HG02970 (cell line): ENCODE measurements at regions not wholly inside any gene's neighbourhood (a gene's known extent, or its start where the extent isn't known, plus 50 kb on each side); places are given as distances from the start of the nearest gene placed in this dataset.

Experiments used
- ATAC-seq: cut with Tn5 transposase; IDR thresholded peaks from one replicate; pipeline ENCODE4 v1.9.1; 2021; ENCODE audit warnings: mild to moderate bottlenecking, moderate library complexity, moderate number of reproducible peaks; ENCODE audit not compliant: unreplicated experiment, low FRiP score

DNA sequence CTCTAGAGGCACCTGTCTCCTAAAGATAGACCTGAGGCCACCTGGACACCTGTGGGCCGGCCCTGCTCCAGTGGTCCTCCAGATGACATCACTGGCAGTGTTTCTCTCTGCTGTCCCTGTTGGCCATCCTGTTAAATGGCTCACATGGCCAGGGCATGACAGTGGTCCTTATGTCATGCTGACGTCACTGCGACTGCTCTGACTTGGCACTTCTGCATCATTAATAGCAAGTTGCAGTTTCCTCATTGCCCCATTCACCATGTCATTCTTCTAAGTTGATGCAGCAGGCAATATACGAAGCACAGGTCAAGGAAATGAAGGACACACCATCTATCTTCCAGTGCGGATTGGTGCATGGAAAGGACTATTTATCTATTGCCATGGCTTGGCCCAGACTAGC is 1468.5 kb upstream of the TMEM132C start:
- no peak for ATAC-seq

- no peak for ATAC-seq
These were observed 1459.6 kb upstream of the TMEM132C start for GRCh38 chr12:126807312-126807865.

- ATAC-seq = no peak
These were observed 1455.6 kb upstream of the TMEM132C start for GRCh38 chr12:126811391-126811790.

DNA sequence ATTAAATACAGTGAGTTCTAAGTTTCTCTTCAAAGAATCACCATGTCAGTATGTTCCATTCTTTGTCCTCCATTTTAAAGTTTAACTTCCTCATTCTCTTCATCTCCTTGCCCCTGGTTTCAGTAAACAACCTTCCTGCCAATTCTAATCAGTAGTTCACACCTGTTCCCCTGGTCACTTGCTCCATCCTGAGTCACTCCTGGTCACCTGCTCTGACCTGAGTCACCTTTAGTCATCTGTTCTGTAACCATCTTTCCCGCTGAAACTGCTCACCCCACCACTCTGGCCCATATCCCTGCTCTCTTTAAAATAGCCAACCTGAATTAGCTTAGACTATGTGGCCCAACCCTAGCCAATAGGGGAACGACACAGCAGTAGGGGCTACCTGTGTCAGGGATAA is 1447.4 kb upstream of the TMEM132C start:
- ATAC-seq = no peak

- no peak for ATAC-seq
These were observed 1435.9 kb upstream of the TMEM132C start for GRCh38 chr12:126830778-126831680.

DNA sequence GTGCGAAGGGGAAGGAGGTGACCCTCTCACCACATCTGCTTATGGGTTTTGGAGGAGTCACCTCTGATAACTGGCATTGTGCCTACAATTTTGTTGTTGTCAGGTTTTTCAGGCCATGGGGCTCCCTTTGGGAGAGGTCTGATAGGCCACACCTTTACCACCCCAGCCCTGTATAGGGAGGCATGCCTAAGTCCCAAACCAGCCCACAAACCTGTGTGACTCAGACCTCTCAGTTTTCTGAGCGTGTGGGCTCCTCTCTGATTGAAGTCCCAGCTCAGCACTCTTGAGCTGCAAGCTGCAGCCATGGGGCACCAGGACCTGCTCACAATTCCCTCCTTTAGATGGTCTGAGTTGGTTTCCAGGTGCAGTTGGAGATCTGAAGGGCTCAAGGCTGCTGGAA is 1429.3 kb upstream of the TMEM132C start:
- no peak for ATAC-seq

GRCh38 chr12:126843915-126844669 is 1422.9 kb upstream of the TMEM132C start:
- ATAC-seq = no peak

DNA sequence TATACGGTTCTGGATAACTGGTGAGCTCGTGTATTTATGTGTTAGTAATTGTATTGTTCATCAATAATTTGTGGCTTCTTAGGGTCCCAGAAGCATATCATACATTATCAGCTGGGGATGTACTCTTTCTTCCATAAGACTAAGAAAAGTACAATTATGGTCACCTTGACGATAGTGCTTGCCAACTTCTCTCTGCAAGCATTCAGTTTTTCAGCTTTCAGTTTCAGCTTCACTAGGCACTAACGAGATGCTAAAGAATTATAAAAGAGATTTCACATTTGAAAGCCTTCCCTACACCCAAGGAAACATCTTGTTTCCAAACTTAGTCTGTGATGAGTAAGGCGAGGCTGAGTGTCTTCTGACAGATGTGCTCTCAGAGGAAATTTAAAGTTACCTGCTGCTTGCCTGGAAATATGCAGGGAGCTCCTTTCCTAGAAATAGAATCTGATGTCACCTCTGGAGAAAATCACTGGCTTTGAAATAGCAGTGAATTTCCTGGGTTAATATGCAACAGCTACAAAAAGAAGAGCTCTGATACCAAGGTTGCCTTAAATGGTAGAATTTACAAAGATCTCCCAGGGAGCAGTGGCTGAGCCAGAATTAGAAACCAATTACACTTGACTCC is 1419.9 kb upstream of the TMEM132C start:
- ATAC-seq = no peak

DNA sequence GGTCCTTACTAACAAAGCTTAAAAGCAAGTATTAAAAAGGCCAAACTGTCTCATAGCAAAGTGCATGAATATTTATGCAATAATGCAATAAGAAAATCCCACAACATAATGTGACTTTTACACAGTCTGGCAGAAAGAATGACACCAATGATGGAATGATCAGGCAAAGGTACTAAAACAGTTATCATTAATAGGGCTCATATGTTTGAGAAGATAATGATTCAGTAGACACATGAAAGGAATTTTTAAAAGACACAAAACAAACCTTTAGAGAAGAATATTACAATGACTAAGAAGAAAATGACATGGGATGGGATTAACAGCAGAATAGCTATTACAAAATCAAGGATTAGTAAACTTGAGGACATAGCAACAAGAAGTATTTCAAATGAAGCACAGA is 1411.2 kb upstream of the TMEM132C start:
- no peak for ATAC-seq

GRCh38 chr12:126856958-126857357 is 1410.0 kb upstream of the TMEM132C start:
- ATAC-seq = no peak

- no peak for ATAC-seq
These were observed 1408.4 kb upstream of the TMEM132C start for GRCh38 chr12:126858560-126858959.

DNA sequence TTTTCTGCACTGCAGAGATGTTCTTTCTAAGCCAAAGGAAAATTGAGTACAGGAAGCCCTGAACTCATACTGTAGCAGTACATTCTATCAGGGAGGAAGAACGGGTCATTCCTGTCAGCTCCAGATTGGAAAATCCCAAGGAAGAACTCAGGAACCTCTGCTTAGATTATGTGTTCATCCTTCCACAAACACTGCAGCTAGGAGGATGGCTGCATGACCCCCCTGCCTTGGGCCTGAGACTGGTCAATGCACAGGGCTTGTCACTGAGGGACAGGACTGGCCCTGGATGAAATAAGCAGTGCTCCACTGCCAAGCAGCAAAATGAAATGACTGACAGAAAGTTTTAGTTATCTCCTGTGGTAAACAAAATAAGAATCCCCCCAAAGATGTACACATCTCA is 1406.8 kb upstream of the TMEM132C start:
- no peak for ATAC-seq

DNA sequence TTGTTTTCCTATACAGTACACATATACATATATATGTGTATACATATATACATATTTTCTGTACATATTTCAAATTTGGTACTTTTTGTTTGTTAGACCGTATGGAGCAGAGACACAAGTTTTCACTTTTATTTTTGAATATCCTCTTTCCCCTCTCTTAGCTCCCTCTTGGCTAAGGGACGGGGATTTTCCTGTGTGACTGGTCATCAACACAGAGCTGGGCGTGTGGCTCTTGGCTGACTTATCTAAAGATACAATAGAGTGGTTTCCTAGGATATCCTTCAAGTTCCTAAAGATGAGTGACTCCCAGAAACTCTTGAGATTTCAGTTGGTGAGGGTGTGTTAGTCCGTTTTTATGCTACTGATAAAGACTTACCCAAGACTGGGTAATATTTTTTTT is 1404.5 kb upstream of the TMEM132C start:
- ATAC-seq = no peak

DNA sequence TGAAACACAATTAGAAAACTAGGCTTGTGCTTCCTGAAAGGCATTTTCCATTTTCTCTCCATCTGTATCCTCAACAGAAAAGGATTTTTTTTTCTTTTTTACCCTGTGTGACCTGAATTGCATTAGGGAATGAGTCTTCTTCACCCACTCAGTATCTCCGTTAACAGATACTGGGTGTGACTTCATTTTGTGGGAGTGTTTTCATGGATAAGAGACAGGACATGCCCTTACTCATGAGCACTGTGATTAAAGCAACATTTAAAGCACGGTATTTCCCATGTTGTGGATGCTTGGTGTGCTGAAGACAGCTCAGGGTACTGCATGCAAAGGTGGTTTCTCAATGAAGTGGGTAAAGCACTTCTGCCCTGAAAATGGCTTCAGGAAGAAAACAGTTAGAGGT is 1397.3 kb upstream of the TMEM132C start:
- ATAC-seq = no peak

DNA sequence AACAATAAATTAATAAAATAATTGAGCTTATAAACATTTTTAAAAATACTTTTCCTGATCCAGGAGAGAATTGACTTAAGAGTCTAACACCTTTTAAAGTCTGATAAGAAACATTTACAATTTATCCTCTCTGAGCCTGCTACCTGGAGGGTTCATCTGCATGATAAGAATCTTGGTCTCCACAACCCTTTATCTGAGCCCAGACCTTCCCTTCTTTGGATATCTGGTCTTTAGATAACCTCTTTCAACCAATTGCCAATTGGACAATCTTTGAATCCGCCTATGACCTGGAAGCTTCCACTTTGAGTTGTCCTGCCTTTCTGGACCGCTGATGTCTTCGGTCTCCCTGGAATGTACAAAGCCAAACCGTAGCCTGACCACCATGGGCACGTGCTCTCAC is 1393.3 kb upstream of the TMEM132C start:
- ATAC-seq = no peak

GRCh38 chr12:126874427-126875026 is 1392.4 kb upstream of the TMEM132C start:
- peak; percentile 81 for ATAC-seq

GRCh38 chr12:126879842-126880241 is 1387.1 kb upstream of the TMEM132C start:
- no peak for ATAC-seq

GRCh38 chr12:126883697-126884096 is 1383.3 kb upstream of the TMEM132C start:
- ATAC-seq = no peak

GRCh38 chr12:126889501-126889900 is 1377.5 kb upstream of the TMEM132C start:
- ATAC-seq = no peak

DNA sequence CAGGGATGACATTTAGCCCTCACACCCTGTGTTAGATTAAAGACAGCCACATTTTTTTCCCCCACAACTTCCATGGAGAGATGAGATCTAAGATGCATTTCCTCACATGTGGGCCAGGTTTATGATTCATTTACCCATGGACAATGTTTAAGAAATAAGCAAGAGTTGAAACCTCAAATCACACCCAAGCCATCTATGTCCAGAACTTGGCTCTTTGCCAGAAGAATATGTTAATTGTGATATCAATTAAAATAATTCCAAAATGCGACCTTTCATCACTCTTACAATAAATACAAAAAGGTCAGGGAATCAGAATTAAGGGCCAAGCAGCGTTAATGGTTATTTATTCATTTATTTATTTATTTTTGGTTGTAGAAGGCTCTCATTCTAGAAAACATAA is 1376.9 kb upstream of the TMEM132C start:
- ATAC-seq = no peak

- ATAC-seq = no peak
These were observed 1375.2 kb upstream of the TMEM132C start for GRCh38 chr12:126891789-126892188.
